H1 (cell line): ENCODE measurements at regions not wholly inside any gene's neighbourhood (a gene's known extent, or its start where the extent isn't known, plus 50 kb on each side); places are given as distances from the start of the nearest gene placed in this dataset.

ENCODE experiments used
- CTCF ChIA-PET: fragments of 300-600 bp; sonication (Branson Sonifier 250); formaldehyde crosslinking; loops from one replicate; lab custom pipeline; 2021; ENCODE audit not compliant: partially characterized antibody; lab: Charles Lee
- POLR2A ChIA-PET: fragments of 300-600 bp; sonication (Branson Sonifier 250); formaldehyde crosslinking; loops from one replicate; lab custom pipeline; 2021; ENCODE audit warnings: inconsistent platforms; ENCODE audit not compliant: partially characterized antibody; lab: Charles Lee
- DNase-seq, 2 experiments: peaks; one replicate each; pipeline versions ENCODE4 v3.0.0 to v3.0.0-alpha.2; 2010 to 2022; ENCODE audit warnings: low spot score in 2 of 2, low read depth in 1 of 2, mixed read lengths in 1 of 2
- FAIRE-seq: peaks from 2 replicates; lab custom pipeline; 2011; peaks lifted over from hg19 to GRCh38; lab: Jason Lieb, UNC
- H2AFZ ChIP-seq: 2 replicates; pipeline ENCODE4 v1.8.1; 2012; ENCODE audit warnings: low read length, inconsistent platforms
- H2AK5ac ChIP-seq: 2 replicates; pipeline ENCODE4 v1.6.1; 2013; ENCODE audit warnings: low read depth, low read length
- H2BK120ac ChIP-seq: replicated peaks from 2 replicates; pipeline ENCODE3; 2013; ENCODE audit warnings: low read depth, low read length, inconsistent platforms
- H2BK12ac ChIP-seq: 2 replicates; pipeline ENCODE4 v1.6.1; 2013; ENCODE audit warnings: low read depth, low read length
- H2BK15ac ChIP-seq: 2 replicates; pipeline ENCODE4 v1.6.1; 2013; ENCODE audit warnings: low read length
- H2BK20ac ChIP-seq: 2 replicates; pipeline ENCODE4 v1.6.1; 2013; ENCODE audit warnings: low read length
- H2BK5ac ChIP-seq: 2 replicates; pipeline ENCODE4 v1.6.1; 2013; ENCODE audit warnings: low read depth, low read length
- H3K14ac ChIP-seq: 2 replicates; pipeline ENCODE4 v1.6.1; 2013; ENCODE audit warnings: inconsistent platforms; ENCODE audit not compliant: insufficient read length
- H3K18ac ChIP-seq: 2 replicates; pipeline ENCODE4 v1.6.1; 2013; ENCODE audit warnings: low read length; ENCODE audit errors: extremely low read depth
- H3K23ac ChIP-seq: 2 replicates; pipeline ENCODE4 v1.6.1; 2013; ENCODE audit warnings: inconsistent platforms; ENCODE audit not compliant: insufficient read length
- H3K23me2 ChIP-seq: 2 replicates; pipeline ENCODE4 v1.6.1; 2013; ENCODE audit warnings: low read depth, low read length
- H3K27ac ChIP-seq: 2 replicates; pipeline ENCODE4 v1.6.1; 2011; ENCODE audit warnings: low read depth, low read length, inconsistent platforms
- H3K27me3 ChIP-seq, 4 experiments: replicated peaks in 1 of 4; 1 replicate in 1 of 4; 2 replicates in 3 of 4; pipeline versions ENCODE4 v1.6.1 to v1.8.1; 2011 to 2013; ENCODE audit warnings: low read length in 3 of 4, mild to moderate bottlenecking in 3 of 4, inconsistent platforms in 2 of 4, mixed read lengths in 2 of 4, moderate library complexity in 1 of 4; ENCODE audit not compliant: control insufficient read depth in 3 of 4, insufficient read depth in 3 of 4; ENCODE audit errors: extremely low read depth in 1 of 4
- H3K36me3 ChIP-seq, 4 experiments: 2 replicates each; pipeline versions ENCODE4 v1.6.1 to v1.8.1; 2011 to 2013; ENCODE audit warnings: mild to moderate bottlenecking in 4 of 4, low read length in 3 of 4, moderate library complexity in 2 of 4, control low read depth in 1 of 4, inconsistent platforms in 1 of 4; ENCODE audit not compliant: insufficient read depth in 4 of 4, control insufficient read depth in 2 of 4
- H3K4ac ChIP-seq: replicated peaks from 2 replicates; pipeline ENCODE3; 2013; ENCODE audit warnings: low read length, low read depth, mixed read lengths, inconsistent platforms; ENCODE audit not compliant: insufficient read length
- H3K4me1 ChIP-seq, 4 experiments: replicated peaks in 1 of 4; 1 replicate in 1 of 4; 2 replicates in 3 of 4; pipeline versions ENCODE4 v1.6.1 to v1.8.1; 2011 to 2013; ENCODE audit warnings: low read length in 3 of 4, inconsistent platforms in 2 of 4, mixed read lengths in 1 of 4; ENCODE audit not compliant: insufficient read depth in 4 of 4, control insufficient read depth in 3 of 4
- H3K4me2 ChIP-seq, 2 experiments: 2 replicates each; pipeline versions ENCODE4 v1.6.1 to v1.8.1; 2011 to 2013; ENCODE audit warnings: low read depth in 2 of 2, low read length in 2 of 2, control low read depth in 1 of 2, inconsistent platforms in 1 of 2, mild to moderate bottlenecking in 1 of 2; ENCODE audit not compliant: insufficient read depth in 1 of 2
- H3K4me3 ChIP-seq, 4 experiments: fragments of 200-600, 300-600 bp in 1 of 4; sonication (generic), shearing (Covaris generic), sonication (Bioruptor Twin) in 1 of 4; 2 replicates each; pipeline versions ENCODE4 v1.5.1 to v1.8.1; 2011 to 2016; ENCODE audit warnings: low read length in 4 of 4, low read depth in 3 of 4, control low read depth in 2 of 4, inconsistent platforms in 2 of 4, mild to moderate bottlenecking in 2 of 4, mixed read lengths in 1 of 4, moderate library complexity in 1 of 4; ENCODE audit not compliant: insufficient read depth in 2 of 4; ENCODE audit errors: extremely low read depth in 1 of 4
- H3K56ac ChIP-seq: replicated peaks from 2 replicates; pipeline ENCODE3; 2013; ENCODE audit warnings: low read depth, mild to moderate bottlenecking, mixed read lengths, low read length, inconsistent platforms; ENCODE audit not compliant: insufficient read length
- H3K79me1 ChIP-seq: 2 replicates; pipeline ENCODE4 v1.6.1; 2013; ENCODE audit warnings: low read depth, low read length, control low read depth
- H3K79me2 ChIP-seq, 2 experiments: 2 replicates each; pipeline versions ENCODE4 v1.6.1 to v1.8.1; 2012 to 2013; ENCODE audit warnings: low read length in 2 of 2, mild to moderate bottlenecking in 2 of 2, inconsistent platforms in 1 of 2; ENCODE audit not compliant: insufficient read depth in 2 of 2, control insufficient read depth in 1 of 2
- H3K9ac ChIP-seq, 4 experiments: replicated peaks in 1 of 4; 1 replicate in 1 of 4; 2 replicates in 3 of 4; pipeline versions ENCODE4 v1.6.1 to v1.8.1; 2011 to 2013; ENCODE audit warnings: low read depth in 3 of 4, low read length in 3 of 4, control low read depth in 2 of 4, mild to moderate bottlenecking in 2 of 4, moderate library complexity in 2 of 4, inconsistent platforms in 1 of 4; ENCODE audit errors: extremely low read depth in 1 of 4
- H3K9me3 ChIP-seq, 2 experiments: 2 replicates each; pipeline versions ENCODE4 v1.6.1 to v1.8.1; 2012 to 2013; ENCODE audit warnings: mild to moderate bottlenecking in 2 of 2, moderate library complexity in 2 of 2, control low read depth in 1 of 2, inconsistent platforms in 1 of 2, low read depth in 1 of 2, low read length in 1 of 2, mixed read lengths in 1 of 2; ENCODE audit not compliant: insufficient read depth in 2 of 2
- H4K20me1 ChIP-seq, 2 experiments: replicated peaks in 1 of 2; 2 replicates each; pipeline versions ENCODE3 to v1.8.1; 2011 to 2013; ENCODE audit warnings: inconsistent platforms in 2 of 2, low read length in 2 of 2, mild to moderate bottlenecking in 1 of 2; ENCODE audit not compliant: insufficient read depth in 2 of 2, control insufficient read depth in 1 of 2
- H4K5ac ChIP-seq: 2 replicates; pipeline ENCODE4 v1.6.1; 2013; ENCODE audit warnings: low read length, low read depth, mixed read lengths, inconsistent platforms; ENCODE audit not compliant: insufficient read length
- H4K8ac ChIP-seq: 2 replicates; pipeline ENCODE4 v1.8.0; 2013; ENCODE audit warnings: mild to moderate bottlenecking, moderate library complexity, low read length, inconsistent platforms; ENCODE audit not compliant: insufficient read depth; ENCODE audit errors: extremely low read depth
- H4K91ac ChIP-seq: replicated peaks from 2 replicates; pipeline ENCODE3; 2013; ENCODE audit warnings: low read length, mixed read lengths, inconsistent platforms; ENCODE audit not compliant: insufficient read length
- ASH2L ChIP-seq: fragments of 200-600, 300-600 bp; sonication (generic); IDR thresholded peaks from one replicate; pipeline ENCODE4 v1.7.1; 2017; ENCODE audit warnings: low read length
- BRCA1 ChIP-seq: IDR thresholded peaks from 2 replicates; pipeline ENCODE4 v1.6.1; 2012; ENCODE audit warnings: low read depth, low read length, improper control_type of control experiment
- RBBP5 ChIP-seq: IDR thresholded peaks from 2 replicates; pipeline ENCODE4 v1.7.1; 2012; ENCODE audit warnings: low read depth, mild to moderate bottlenecking, inconsistent platforms, low read length, moderate library complexity, borderline replicate concordance
- RFX5 ChIP-seq: IDR thresholded peaks from 2 replicates; pipeline ENCODE4 v1.6.1; 2011; ENCODE audit warnings: low read depth, low read length, improper control_type of control experiment, borderline replicate concordance
- SP4 ChIP-seq: IDR thresholded peaks from 2 replicates; pipeline ENCODE4 v1.6.1; 2012; ENCODE audit warnings: low read length, inconsistent platforms
- TAF7 ChIP-seq: optimal IDR thresholded peaks from 2 replicates; pipeline ENCODE3; 2011; ENCODE audit warnings: low read depth, mild to moderate bottlenecking, inconsistent platforms, low read length, moderate library complexity, borderline replicate concordance
- TCF12 ChIP-seq: IDR thresholded peaks from 2 replicates; pipeline ENCODE4 v1.6.1; 2011; ENCODE audit warnings: low read depth, mild to moderate bottlenecking, low read length
- ZNF274 ChIP-seq: IDR thresholded peaks from 2 replicates; pipeline ENCODE4 v1.7.0; 2012; ENCODE audit warnings: low read length, borderline replicate concordance; ENCODE audit errors: extremely low read depth

- ChIA-PET CTCF (no interaction called here), POLR2A (no interaction called here)
- no peak overlapping the region for H2BK120ac ChIP-seq
- no peaks in the 10 kb centered on the region for H3K27me3 ChIP-seq
- no peaks in the 10 kb centered on the region for H3K79me1 ChIP-seq
- H3K79me2 ChIP-seq: no peaks in the 10 kb centered on the region
- no peaks in the 10 kb centered on the region for H4K20me1 ChIP-seq
- no peaks in the 10 kb centered on the region for H3K23me2 ChIP-seq
- H4K91ac ChIP-seq: no peak overlapping the region
- no peak overlapping the region for H2BK20ac ChIP-seq
- no peak overlapping the region for H2BK12ac ChIP-seq
- H4K5ac ChIP-seq: no peak overlapping the region
- no peak overlapping the region for H3K56ac ChIP-seq
- H3K4me2 ChIP-seq: no peak overlapping the region
- DNase-seq: no peak
- H3K23ac ChIP-seq: no peak overlapping the region
- H2BK15ac ChIP-seq: no peak overlapping the region
- H3K27ac ChIP-seq: no peak overlapping the region
- no peak overlapping the region for H3K18ac ChIP-seq
- no peak overlapping the region for H3K4me3 ChIP-seq
- H3K4ac ChIP-seq: no peak overlapping the region
- peaks cover 5 to 18% of the 10 kb centered on the region in 2 experiments; a peak in 3 of 4 replicates for H3K9me3 ChIP-seq
- H2AK5ac ChIP-seq: no peak overlapping the region
- no peak overlapping the region for H3K14ac ChIP-seq
- H2BK5ac ChIP-seq: no peak overlapping the region
- no peak for FAIRE-seq
- H3K4me1 ChIP-seq: no peaks in the 10 kb centered on the region
- H3K9ac ChIP-seq: no peak overlapping the region
- no peak overlapping the region for H2AFZ ChIP-seq
- no peak overlapping the region for H4K8ac ChIP-seq
- H3K36me3 ChIP-seq: no peaks in the 10 kb centered on the region
- TF ChIP-seq BRCA1: no peak
- TF ChIP-seq SP4: no peak
- no peak for TF ChIP-seq ZNF274
- TF ChIP-seq TAF7: no peak
- TF ChIP-seq ASH2L: no peak
- TF ChIP-seq TCF12: no peak
- no peak for TF ChIP-seq RBBP5
- TF ChIP-seq RFX5: no peak
Measured at GRCh38 chr4:151822331-151822730, 61.5 kb upstream of the GATB start.
